HK-2 (cell line): ENCODE measurements at regions not wholly inside any gene's neighbourhood (a gene's known extent, or its start where the extent isn't known, plus 50 kb on each side); places are given as distances from the start of the nearest gene placed in this dataset.
"Not testable (repeated sequence)": the region's sequence is repeated elsewhere in the genome, so short reads cannot be mapped to it uniquely, and the experiment has no call there.

Source experiments
- DNase-seq: peaks from one replicate; pipeline ENCODE4 v3.0.0-alpha.2; 2018; ENCODE audit not compliant: unreplicated experiment

GRCh38 chr16:29274055-29275035, 132.2 kb downstream of the NPIPB11 start:
- DNase-seq: not testable (repeated sequence)

DNA sequence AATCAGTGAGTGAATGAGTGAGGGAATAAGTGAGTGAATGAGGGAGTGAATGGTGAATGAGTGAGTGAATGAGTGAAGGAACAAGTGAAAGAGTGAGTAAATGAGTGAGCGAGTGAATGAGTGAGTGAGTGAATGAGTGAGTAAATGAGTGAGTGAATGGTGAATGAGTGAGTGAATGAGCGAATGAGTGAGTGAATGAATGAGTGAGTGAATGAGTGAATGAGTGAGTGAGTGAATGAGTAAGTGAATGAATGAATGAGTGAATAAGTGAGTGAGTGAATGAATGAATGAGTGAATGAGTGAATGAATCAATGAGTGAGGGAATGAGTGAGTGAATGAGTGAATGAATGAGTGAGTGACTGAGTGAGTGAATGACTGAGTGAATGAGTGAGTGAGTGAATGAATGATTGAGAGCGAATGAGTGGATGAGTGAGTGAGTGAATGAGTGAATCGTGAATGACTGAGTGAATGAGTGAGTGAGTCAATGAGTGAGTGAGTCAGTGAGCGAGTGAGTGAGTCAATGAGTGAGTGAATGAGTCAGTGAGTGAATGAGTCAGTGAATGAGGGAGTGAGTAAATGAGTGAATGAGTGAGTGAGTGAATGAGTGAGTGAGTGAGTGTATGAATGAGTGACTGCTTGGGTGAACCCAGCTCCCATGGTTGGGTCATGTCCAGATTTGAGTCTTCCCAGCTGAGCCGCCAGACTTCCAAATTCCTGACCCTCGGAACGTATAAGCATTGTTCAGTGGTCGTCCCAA, 133.0 kb downstream of the NPIPB11 start:
- not testable (repeated sequence) for DNase-seq

DNA sequence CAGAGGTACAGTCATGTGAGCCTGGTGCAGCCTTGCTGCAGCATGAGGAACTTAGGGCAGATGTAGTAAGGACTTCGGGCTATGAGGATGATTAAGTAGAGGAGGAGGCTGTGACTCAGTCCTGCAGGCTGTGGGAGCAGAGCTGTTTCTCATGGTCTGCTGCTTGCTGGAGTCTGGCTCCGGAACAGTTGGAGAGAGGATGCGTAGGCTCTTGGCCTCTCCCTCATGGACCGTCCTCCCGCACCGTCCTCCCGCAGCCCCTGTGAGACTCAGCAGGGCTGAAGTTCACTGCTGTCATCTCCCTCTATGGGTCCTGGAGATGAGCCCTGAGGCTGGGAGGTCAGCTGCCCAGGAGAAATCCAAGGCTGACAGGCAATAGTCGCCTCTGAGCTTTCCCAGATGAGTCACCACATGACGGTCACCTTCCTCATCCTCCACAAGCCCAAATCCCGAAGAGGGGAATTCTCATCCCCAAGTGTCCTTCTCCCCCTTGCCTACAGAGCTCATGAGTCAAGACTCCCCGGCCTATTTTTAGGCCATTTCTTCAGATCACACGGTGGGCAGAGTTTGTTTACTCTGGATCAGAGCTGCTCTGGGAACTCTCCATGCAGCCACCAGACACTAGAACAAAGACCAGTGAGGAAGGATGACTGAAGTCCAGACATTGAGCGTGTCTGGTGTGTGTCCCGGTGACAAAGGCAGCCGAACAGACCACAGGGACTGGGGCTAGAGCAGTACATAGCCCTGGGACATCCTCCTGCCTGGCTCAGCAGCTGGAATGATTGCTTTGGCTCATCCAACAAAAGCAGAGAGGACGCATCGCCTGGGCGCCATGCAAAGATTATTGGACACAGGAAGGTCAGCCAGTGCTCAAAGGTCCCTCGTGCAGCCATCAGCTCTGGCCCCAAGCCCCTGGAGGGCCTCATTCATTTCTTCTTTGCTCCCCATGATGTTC, 134.5 kb downstream of the NPIPB11 start:
- DNase-seq: peak; percentile 68

DNA sequence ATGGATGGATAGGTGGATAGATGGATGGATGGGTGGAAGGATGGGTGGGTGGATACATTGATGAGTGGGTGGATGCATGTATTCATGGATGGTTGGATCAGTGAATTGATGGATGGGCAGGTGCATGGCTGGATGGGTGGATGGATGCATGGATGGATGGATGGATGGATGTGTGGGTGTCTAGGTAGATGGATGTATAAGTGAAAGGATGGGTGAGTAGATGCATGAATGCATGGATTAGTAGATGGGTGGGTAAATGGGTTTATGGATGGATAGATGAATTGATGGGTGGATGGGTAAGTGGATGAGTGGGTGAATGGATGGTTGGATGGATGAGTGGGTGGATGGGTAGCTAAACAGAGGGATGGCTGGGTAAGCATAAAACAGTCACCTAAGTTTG, 135.6 kb downstream of the NPIPB11 start:
- DNase-seq: not testable (repeated sequence)

GRCh38 chr16:29270033-29270432, 136.5 kb downstream of the NPIPB11 start:
- not testable (repeated sequence) for DNase-seq

DNA sequence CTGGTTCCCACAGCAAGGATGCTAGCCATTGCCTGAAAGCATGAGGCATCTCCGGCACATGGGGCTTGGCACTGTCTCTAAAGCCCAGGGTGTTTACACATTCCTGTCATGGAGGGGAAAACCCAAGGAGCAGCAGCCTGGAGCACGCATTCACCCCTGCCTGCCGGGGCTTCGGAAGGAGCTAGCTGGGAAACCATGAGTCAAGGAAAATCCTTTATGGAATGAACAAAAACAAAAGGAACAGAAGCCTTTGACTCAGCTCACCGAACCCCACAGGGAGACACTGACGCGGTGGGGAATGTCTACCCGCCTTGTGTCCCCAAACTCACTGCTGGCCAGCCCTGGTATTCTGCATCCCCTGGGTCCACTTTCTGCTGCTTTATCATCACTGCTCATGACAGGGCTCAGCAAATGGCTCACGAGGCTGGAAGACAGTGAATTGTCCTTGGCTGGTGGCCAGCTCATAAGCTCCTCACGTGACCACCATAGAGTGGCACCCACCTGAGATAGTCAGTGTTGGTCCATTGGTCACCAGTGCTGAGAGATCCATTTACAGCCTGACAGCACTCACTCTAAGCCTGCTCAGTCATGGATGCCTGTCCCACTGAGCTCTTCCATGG, 137.2 kb downstream of the NPIPB11 start:
- DNase-seq: peak; percentile 61

DNA sequence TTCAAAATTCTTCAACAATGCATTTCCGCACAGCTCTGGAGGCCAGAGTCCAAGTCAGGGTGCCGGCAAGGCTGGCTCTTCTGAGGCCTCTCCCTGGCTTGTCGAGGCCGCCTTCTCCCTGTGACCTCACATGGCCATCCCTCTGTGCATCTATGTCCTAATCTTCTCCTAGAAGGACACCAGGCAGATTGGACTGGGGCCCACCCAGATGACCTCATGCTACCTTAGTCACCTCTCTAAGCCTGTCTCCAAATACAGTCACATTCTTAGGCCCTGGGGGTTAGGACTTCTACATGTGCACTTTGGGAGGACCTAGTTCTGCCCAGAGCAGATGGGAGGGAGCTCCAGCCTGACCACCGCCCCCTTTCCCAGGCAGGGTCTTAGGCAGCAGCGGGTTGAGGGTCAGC, 137.7 kb downstream of the NPIPB11 start:
- peak; percentile 69 for DNase-seq

DNA sequence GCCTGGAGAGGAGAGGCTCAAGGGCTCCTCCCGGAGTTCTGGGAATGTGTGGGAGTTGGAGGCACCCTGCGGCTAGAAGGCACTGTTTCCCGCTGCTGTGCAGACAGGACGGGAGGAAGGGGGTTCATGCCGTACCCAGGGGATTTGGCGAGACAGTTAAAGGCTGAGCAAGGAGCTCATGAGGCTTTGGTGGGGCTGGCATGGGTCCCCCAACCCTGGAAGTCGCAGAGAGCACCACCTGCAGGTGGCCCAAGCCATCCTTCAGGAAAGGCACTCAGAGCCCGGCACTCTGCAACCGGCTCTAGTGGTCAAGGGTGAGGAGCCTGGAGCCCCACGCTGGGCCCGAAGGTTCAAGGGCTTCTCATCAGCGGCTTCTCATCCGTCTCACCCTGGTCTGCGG, 138.2 kb downstream of the NPIPB11 start:
- DNase-seq: not testable (repeated sequence)

DNA sequence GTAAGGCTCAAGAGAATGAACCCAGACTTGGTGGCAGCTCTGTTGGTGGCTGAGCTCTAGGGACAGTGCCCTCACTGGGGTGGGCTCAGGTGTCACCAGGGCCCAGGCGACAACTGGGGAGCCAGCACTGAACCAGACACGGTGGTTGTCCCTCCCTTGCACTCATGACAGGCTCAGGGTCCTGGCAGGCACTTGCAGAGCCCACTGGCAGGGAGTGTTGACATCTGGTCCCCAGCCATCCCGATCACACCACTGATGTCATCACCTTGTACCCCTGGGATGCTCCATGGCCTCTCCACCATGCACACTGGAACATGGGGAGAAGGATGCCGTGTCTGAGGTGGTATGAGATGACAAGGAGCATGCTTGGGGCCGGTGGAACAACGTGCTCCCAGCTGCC, 138.6 kb downstream of the NPIPB11 start:
- DNase-seq: not testable (repeated sequence)

- DNase-seq: not testable (repeated sequence)
Measured at GRCh38 chr16:29267055-29267619, 139.4 kb downstream of the NPIPB11 start.

DNA sequence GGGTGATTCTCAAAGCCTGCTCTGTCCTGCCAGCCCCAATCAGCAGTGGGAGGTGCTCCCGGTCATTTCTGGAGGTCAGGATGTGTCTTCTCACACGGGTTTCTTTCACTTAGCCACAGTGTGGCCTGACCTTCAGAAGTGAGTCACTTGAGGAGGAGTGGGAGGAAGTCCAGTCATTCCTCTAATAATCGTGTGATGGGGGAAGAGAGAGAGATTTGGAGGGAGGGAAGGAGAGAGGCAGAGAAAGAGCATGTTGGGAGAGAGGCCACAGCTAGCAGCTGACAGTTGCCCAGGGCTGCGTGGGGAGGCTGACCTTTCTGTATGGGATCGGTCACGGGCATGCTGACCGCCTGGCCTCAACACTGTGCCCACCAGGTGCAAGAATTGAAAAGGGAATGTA, 139.9 kb downstream of the NPIPB11 start:
- DNase-seq: peak; percentile 31

- DNase-seq: peak; percentile 83
Measured at GRCh38 chr16:29265255-29265853, 141.2 kb downstream of the NPIPB11 start.

- DNase-seq: not testable (repeated sequence)
Measured at GRCh38 chr16:29264080-29264837, 142.3 kb downstream of the NPIPB11 start.

GRCh38 chr16:29262725-29263124, 143.8 kb downstream of the NPIPB11 start:
- DNase-seq: not testable (repeated sequence)

GRCh38 chr16:29261427-29262248, 144.9 kb downstream of the NPIPB11 start:
- not testable (repeated sequence) for DNase-seq

GRCh38 chr16:29260683-29261426, 145.7 kb downstream of the NPIPB11 start:
- DNase-seq: not testable (repeated sequence)

GRCh38 chr16:29259635-29260457, 146.7 kb downstream of the NPIPB11 start:
- DNase-seq: not testable (repeated sequence)
